Neutrophil (primary cell): ENCODE measurements at regions not wholly inside any gene's neighbourhood (a gene's known extent, or its start where the extent isn't known, plus 50 kb on each side); places are given as distances from the start of the nearest gene placed in this dataset.
"Not testable (repeated sequence)": the region's sequence is repeated elsewhere in the genome, so short reads cannot be mapped to it uniquely, and the experiment has no call there.

Experiments used
- H3K27ac ChIP-seq: fragments of 200-600 bp; sonication (generic); 2 replicates; pipeline ENCODE4 v1.5.1; 2016; ENCODE audit warnings: mild to moderate bottlenecking, moderate library complexity
- H3K27me3 ChIP-seq: fragments of 200-600 bp; sonication (generic); 2 replicates; pipeline ENCODE4 v1.6.0; 2016; ENCODE audit warnings: mild to moderate bottlenecking
- H3K36me3 ChIP-seq: fragments of 200-600 bp; sonication (generic); 2 replicates; pipeline ENCODE4 v1.5.1; 2017
- H3K4me1 ChIP-seq, 2 experiments: fragments of 200-600 bp in 1 of 2; sonication (generic) in 1 of 2; 1 replicate in 1 of 2; 2 replicates in 1 of 2; pipeline versions ENCODE4 v1.5.1 to v1.6.1; 2013 to 2016; ENCODE audit warnings: low read depth in 1 of 2, low read length in 1 of 2, mild to moderate bottlenecking in 1 of 2, moderate library complexity in 1 of 2; ENCODE audit not compliant: control insufficient read depth in 1 of 2, insufficient read depth in 1 of 2
- H3K4me3 ChIP-seq, 2 experiments: fragments of 200-600 bp in 1 of 2; sonication (generic) in 1 of 2; 1 replicate in 1 of 2; 2 replicates in 1 of 2; pipeline ENCODE4 v1.5.1; 2013 to 2016; ENCODE audit warnings: low read depth in 1 of 2, low read length in 1 of 2, mild to moderate bottlenecking in 1 of 2, moderate library complexity in 1 of 2
- H3K9me3 ChIP-seq: fragments of 200-600 bp; sonication (generic); 2 replicates; pipeline ENCODE4 v1.5.1; 2016

GRCh38 chr16:16448423-16448822 is 69.5 kb downstream of the NPIPA7 start:
- not testable (repeated sequence) for H3K27me3 ChIP-seq, H3K27ac ChIP-seq, H3K4me3 ChIP-seq, H3K4me1 ChIP-seq, H3K36me3 ChIP-seq, H3K9me3 ChIP-seq

GRCh38 chr16:16449712-16450237 is 70.8 kb downstream of the NPIPA7 start:
- not testable (repeated sequence) for H3K36me3 ChIP-seq, H3K4me3 ChIP-seq, H3K27ac ChIP-seq, H3K9me3 ChIP-seq, H3K4me1 ChIP-seq, H3K27me3 ChIP-seq

- not testable (repeated sequence) for H3K36me3 ChIP-seq, H3K9me3 ChIP-seq, H3K27ac ChIP-seq, H3K4me1 ChIP-seq, H3K27me3 ChIP-seq, H3K4me3 ChIP-seq
Measured at GRCh38 chr16:16451721-16452410, 72.9 kb downstream of the NPIPA7 start.

GRCh38 chr16:16458579-16458978 is 79.6 kb downstream of the NPIPA7 start:
- not testable (repeated sequence) for H3K4me1 ChIP-seq, H3K36me3 ChIP-seq, H3K27ac ChIP-seq, H3K9me3 ChIP-seq, H3K4me3 ChIP-seq, H3K27me3 ChIP-seq

GRCh38 chr16:16463792-16464191 is 84.9 kb downstream of the NPIPA7 start:
- H3K36me3 ChIP-seq, H3K27me3 ChIP-seq, H3K4me3 ChIP-seq, H3K9me3 ChIP-seq, H3K4me1 ChIP-seq, H3K27ac ChIP-seq: not testable (repeated sequence)

GRCh38 chr16:16488919-16489318 is 110.0 kb downstream of the NPIPA7 start:
- H3K27me3 ChIP-seq, H3K27ac ChIP-seq, H3K4me1 ChIP-seq, H3K4me3 ChIP-seq, H3K9me3 ChIP-seq, H3K36me3 ChIP-seq: not testable (repeated sequence)

GRCh38 chr16:16489466-16489865 is 110.5 kb downstream of the NPIPA7 start:
- not testable (repeated sequence) for H3K27ac ChIP-seq, H3K9me3 ChIP-seq, H3K4me1 ChIP-seq, H3K4me3 ChIP-seq, H3K27me3 ChIP-seq, H3K36me3 ChIP-seq

GRCh38 chr16:16494114-16494513 is 115.2 kb downstream of the NPIPA7 start:
- H3K36me3 ChIP-seq, H3K4me3 ChIP-seq, H3K27me3 ChIP-seq, H3K27ac ChIP-seq, H3K4me1 ChIP-seq, H3K9me3 ChIP-seq: not testable (repeated sequence)

- H3K4me3 ChIP-seq, H3K4me1 ChIP-seq, H3K27me3 ChIP-seq, H3K9me3 ChIP-seq, H3K27ac ChIP-seq, H3K36me3 ChIP-seq: not testable (repeated sequence)
Measured at GRCh38 chr16:16494998-16495397, 116.1 kb downstream of the NPIPA7 start.

- H3K36me3 ChIP-seq, H3K9me3 ChIP-seq, H3K4me3 ChIP-seq, H3K27ac ChIP-seq, H3K4me1 ChIP-seq, H3K27me3 ChIP-seq: not testable (repeated sequence)
Measured at GRCh38 chr16:16499875-16500274, 120.9 kb downstream of the NPIPA7 start.

GRCh38 chr16:16507041-16507440 is 128.1 kb downstream of the NPIPA7 start:
- H3K27me3 ChIP-seq, H3K4me1 ChIP-seq, H3K27ac ChIP-seq, H3K9me3 ChIP-seq, H3K4me3 ChIP-seq, H3K36me3 ChIP-seq: not testable (repeated sequence)

- not testable (repeated sequence) for H3K4me3 ChIP-seq, H3K9me3 ChIP-seq, H3K36me3 ChIP-seq, H3K27me3 ChIP-seq, H3K27ac ChIP-seq, H3K4me1 ChIP-seq
Measured at GRCh38 chr16:16508344-16508743, 129.4 kb downstream of the NPIPA7 start.

- not testable (repeated sequence) for H3K9me3 ChIP-seq, H3K36me3 ChIP-seq, H3K27me3 ChIP-seq, H3K27ac ChIP-seq, H3K4me3 ChIP-seq, H3K4me1 ChIP-seq
Measured at GRCh38 chr16:16519395-16519794, 140.5 kb downstream of the NPIPA7 start.

GRCh38 chr16:16521239-16522002 is 142.5 kb downstream of the NPIPA7 start:
- not testable (repeated sequence) for H3K4me1 ChIP-seq, H3K27ac ChIP-seq, H3K27me3 ChIP-seq, H3K4me3 ChIP-seq, H3K9me3 ChIP-seq, H3K36me3 ChIP-seq
